Endothelial cell of umbilical vein (primary cell): ENCODE measurements at regions not wholly inside any gene's neighbourhood (a gene's known extent, or its start where the extent isn't known, plus 50 kb on each side); places are given as distances from the start of the nearest gene placed in this dataset.

Experiments
- BruUV-seq: library from RNA; stranded (reverse); fragments of 400-500 nt; replicated peaks from 2 replicates; lab custom pipeline; 2021; lab: Mats Ljungman, UMichigan
- CTCF ChIA-PET: fragments of 300-600, 350-600 bp; sonication (Branson Sonifier 250); formaldehyde crosslinking; loops from one replicate; lab custom pipeline; 2021; ENCODE audit warnings: antibody characterized with exemption, inconsistent platforms; lab: Charles Lee
- POLR2A ChIA-PET: fragments of 300-600, 350-600 bp; sonication (Branson Sonifier 250); formaldehyde crosslinking; loops from one replicate; lab custom pipeline; 2021; ENCODE audit warnings: antibody characterized with exemption, inconsistent platforms; lab: Charles Lee
- DNase-seq: peaks from one replicate; pipeline ENCODE4 v3.0.0-alpha.2; 2011; ENCODE audit warnings: low read depth, low spot score
- FAIRE-seq: peaks from 2 replicates; lab custom pipeline; 2011; peaks lifted over from hg19 to GRCh38; lab: Jason Lieb, UNC
- H2AFZ ChIP-seq: 2 replicates; pipeline ENCODE4 v1.6.0; 2012; ENCODE audit warnings: low read depth, low read length, control low read depth, inconsistent platforms
- H3K27ac ChIP-seq: 2 replicates; pipeline ENCODE4 v1.5.1; 2011; ENCODE audit warnings: low read depth, mild to moderate bottlenecking, control low read depth, low read length, moderate library complexity; ENCODE audit not compliant: insufficient read depth
- H3K27me3 ChIP-seq, 2 experiments: 2 replicates each; pipeline versions ENCODE4 v1.6.0 to v1.6.1; 2011; ENCODE audit warnings: low read length in 2 of 2, mixed read lengths in 1 of 2; ENCODE audit not compliant: control insufficient read depth in 2 of 2, insufficient read depth in 2 of 2
- H3K36me3 ChIP-seq, 2 experiments: 2 replicates in 1 of 2; 3 replicates in 1 of 2; pipeline ENCODE4 v1.5.1; 2011; ENCODE audit warnings: low read length in 2 of 2, mild to moderate bottlenecking in 1 of 2, moderate library complexity in 1 of 2; ENCODE audit not compliant: control insufficient read depth in 2 of 2, insufficient read depth in 2 of 2; ENCODE audit errors: extremely low read depth in 1 of 2
- H3K4me1 ChIP-seq: 3 replicates; pipeline ENCODE4 v1.5.1; 2011; ENCODE audit warnings: mild to moderate bottlenecking, low read length; ENCODE audit not compliant: control insufficient read depth, insufficient read depth; ENCODE audit errors: extremely low read depth
- H3K4me2 ChIP-seq: 2 replicates; pipeline ENCODE4 v1.6.1; 2011; ENCODE audit warnings: low read length, control low read depth, mixed read lengths; ENCODE audit not compliant: insufficient read depth
- H3K4me3 ChIP-seq, 3 experiments: fragments of 200-600 bp in 1 of 3; sonication (generic), shearing (Covaris generic) in 1 of 3; replicated peaks in 1 of 3; 2 replicates each; pipeline ENCODE4 v1.5.1; 2011 to 2016; ENCODE audit warnings: control low read depth in 3 of 3, low read length in 3 of 3, mild to moderate bottlenecking in 2 of 3, inconsistent platforms in 1 of 3, low read depth in 1 of 3, moderate library complexity in 1 of 3; ENCODE audit not compliant: insufficient read depth in 1 of 3
- H3K79me2 ChIP-seq: 2 replicates; pipeline ENCODE4 v1.6.0; 2012; ENCODE audit warnings: low read length, inconsistent platforms; ENCODE audit not compliant: control insufficient read depth, insufficient read depth
- H3K9ac ChIP-seq: replicated peaks from 2 replicates; pipeline ENCODE3; 2011; ENCODE audit warnings: low read length, control low read depth; ENCODE audit not compliant: insufficient read depth; ENCODE audit errors: extremely low read depth
- H3K9me1 ChIP-seq: replicated peaks from 3 replicates; pipeline ENCODE4 v1.6.0; 2011; ENCODE audit warnings: mild to moderate bottlenecking, low read length; ENCODE audit not compliant: control insufficient read depth, insufficient read depth; ENCODE audit errors: extremely low read depth
- H3K9me3 ChIP-seq: replicated peaks from 2 replicates; pipeline ENCODE4 v1.5.1; 2012; ENCODE audit warnings: low read length, inconsistent platforms; ENCODE audit not compliant: control insufficient read depth, insufficient read depth
- H4K20me1 ChIP-seq: replicated peaks from 2 replicates; pipeline ENCODE3; 2011; ENCODE audit warnings: mild to moderate bottlenecking, low read length; ENCODE audit not compliant: control insufficient read depth, insufficient read depth; ENCODE audit errors: extremely low read depth
- CTCF ChIP-seq, 2 donors: IDR thresholded peaks; 1 replicate in 1 of 2; 2 replicates in 1 of 2; pipeline ENCODE4 v1.5.1; 2011; ENCODE audit warnings: low read length in 2 of 2, mild to moderate bottlenecking in 2 of 2, moderate library complexity in 2 of 2, control low read depth in 1 of 2, inconsistent platforms in 1 of 2, low read depth in 1 of 2; ENCODE audit not compliant: insufficient read depth in 1 of 2; ENCODE audit errors: extremely low read depth in 1 of 2
- EZH2 ChIP-seq: IDR thresholded peaks from 2 replicates; pipeline ENCODE4 v1.6.1; 2012; ENCODE audit warnings: borderline replicate concordance, low read depth, mild to moderate bottlenecking, moderate library complexity, low read length, inconsistent platforms; ENCODE audit not compliant: severe bottlenecking
- FOS ChIP-seq: IDR thresholded peaks from 2 replicates; pipeline ENCODE4 v1.6.1; 2011; ENCODE audit warnings: mild to moderate bottlenecking, low read length, moderate library complexity, borderline replicate concordance; ENCODE audit not compliant: insufficient read depth
- GATA2 ChIP-seq: IDR thresholded peaks from 2 replicates; pipeline ENCODE4 v1.7.0; 2011; ENCODE audit warnings: low read depth, mild to moderate bottlenecking, moderate library complexity, mixed read lengths, low read length; ENCODE audit not compliant: insufficient read length, insufficient read depth
- JUN ChIP-seq: IDR thresholded peaks from 2 replicates; pipeline ENCODE4 v1.6.1; 2011; ENCODE audit warnings: borderline replicate concordance, low read depth; ENCODE audit not compliant: insufficient read length, insufficient read depth
- MAX ChIP-seq: IDR thresholded peaks from 2 replicates; pipeline ENCODE4 v1.6.1; 2011; ENCODE audit not compliant: insufficient read depth, insufficient read length
- MYC ChIP-seq: IDR thresholded peaks from one replicate; pipeline ENCODE4 v1.6.1; 2011; ENCODE audit warnings: mild to moderate bottlenecking, low read depth, low read length
- POLR2A ChIP-seq: IDR thresholded peaks from 2 replicates; pipeline ENCODE4 v1.6.1; 2012; ENCODE audit warnings: low read depth, mild to moderate bottlenecking, control low read depth, low read length
- POLR2AphosphoS5 ChIP-seq: IDR thresholded peaks from 2 replicates; pipeline ENCODE4 v1.6.1; 2012; ENCODE audit warnings: low read depth, mild to moderate bottlenecking, control low read depth, low read length, moderate library complexity; ENCODE audit not compliant: insufficient read depth
- dilution Hi-C: fragments of 300-500 bp; cut with MboI; formaldehyde crosslinking; loops from one replicate; pipeline ENCODE4 v1.15.0; 2019; ENCODE audit warnings: low sequenced_read_pairs; ENCODE audit not compliant: extremely low pct_ligation_motif_present
- intact Hi-C: fragments of 100-400 bp; cut with micrococcal nuclease; formaldehyde crosslinking; loops from one replicate; pipeline ENCODE4 v1.10.0; 2022

- H3K27me3 ChIP-seq = no peaks in the 10 kb centered on the region
- DNase-seq = no peak
- ChIA-PET CTCF (no interaction called here), POLR2A (no interaction called here)
- no peaks in the 10 kb centered on the region for H3K4me1 ChIP-seq
- no TSS peak for BruUV-seq
- no peaks in the 10 kb centered on the region for H3K36me3 ChIP-seq
- no peaks in the 10 kb centered on the region for H3K9me1 ChIP-seq
- no peaks in the 10 kb centered on the region for H4K20me1 ChIP-seq
- intact Hi-C loops = no loop called here
- TF ChIP-seq CTCF (IDR thresholded peaks at IDR 0.05; ENCODE audit: extremely low read depth in 1 of 2, insufficient read depth in 1 of 2, low read depth in 1 of 2, low read length in 2 of 2) (no peak), MYC (no peak), GATA2 (no peak), POLR2AphosphoS5 (no peak), JUN (no peak), EZH2 (no peak), MAX (no peak), POLR2A (no peak), FOS (no peak)
- no peaks in the 10 kb centered on the region for H3K9me3 ChIP-seq
- H3K9ac ChIP-seq = no peak overlapping the region
- H3K27ac ChIP-seq = no peak overlapping the region
- FAIRE-seq = no peak
- H3K4me3 ChIP-seq = no peak overlapping the region
- no peak overlapping the region for H3K4me2 ChIP-seq
- dilution Hi-C loops = no loop called here
- H2AFZ ChIP-seq = no peak overlapping the region
- no peaks in the 10 kb centered on the region for H3K79me2 ChIP-seq
These were observed 761.9 kb upstream of the MMS22L start for GRCh38 chr6:98044791-98045470.
